ENCODE measurements at regions not wholly inside any gene's neighbourhood (a gene's known extent, or its start where the extent isn't known, plus 50 kb on each side); places are given as distances from the start of the nearest gene placed in this dataset.
"Not testable (repeated sequence)": the region's sequence is repeated elsewhere in the genome, so short reads cannot be mapped to it uniquely, and the experiment has no call there.

- DNase-seq (ENCODE audit: low spot score): no peak
Measured at GRCh38 chr6:131336596-131336995, 201.3 kb downstream of the AKAP7 start.

GRCh38 chr6:131346896-131347295 is 211.6 kb downstream of the AKAP7 start:
- not testable (repeated sequence) for DNase-seq (ENCODE audit: low spot score)

- DNase-seq (ENCODE audit: low spot score): no peak
Measured at GRCh38 chr6:131348572-131348971, 213.3 kb downstream of the AKAP7 start.

GRCh38 chr6:131349199-131349598 is 213.9 kb downstream of the AKAP7 start:
- no peak for DNase-seq (ENCODE audit: low spot score)

GRCh38 chr6:131353106-131353505 is 217.8 kb downstream of the AKAP7 start:
- DNase-seq (ENCODE audit: low spot score): no peak

GRCh38 chr6:131353876-131354275 is 218.6 kb downstream of the AKAP7 start:
- no peak for DNase-seq (ENCODE audit: low spot score)

GRCh38 chr6:131354356-131354755 is 218.7 kb upstream of the ARG1 start:
- DNase-seq (ENCODE audit: low spot score): no peak

GRCh38 chr6:131356161-131356560 is 216.9 kb upstream of the ARG1 start:
- no peak for DNase-seq (ENCODE audit: low spot score)

GRCh38 chr6:131357501-131357900 is 215.5 kb upstream of the ARG1 start:
- DNase-seq (ENCODE audit: low spot score): no peak

- DNase-seq (ENCODE audit: low spot score): no peak
Measured at GRCh38 chr6:131362070-131362469, 211.0 kb upstream of the ARG1 start.

GRCh38 chr6:131362696-131363095 is 210.3 kb upstream of the ARG1 start:
- DNase-seq (ENCODE audit: low spot score): no peak

GRCh38 chr6:131363947-131364834 is 208.8 kb upstream of the ARG1 start:
- DNase-seq (ENCODE audit: low spot score): no peak

- no peak for DNase-seq (ENCODE audit: low spot score)
Measured at GRCh38 chr6:131366223-131366622, 206.8 kb upstream of the ARG1 start.

GRCh38 chr6:131367206-131367873 is 205.7 kb upstream of the ARG1 start:
- no peak for DNase-seq (ENCODE audit: low spot score)

GRCh38 chr6:131368198-131368911 is 204.7 kb upstream of the ARG1 start:
- no peak for DNase-seq (ENCODE audit: low spot score)

- DNase-seq (ENCODE audit: low spot score): no peak
Measured at GRCh38 chr6:131372535-131372934, 200.5 kb upstream of the ARG1 start.

GRCh38 chr6:131377112-131377705 is 195.8 kb upstream of the ARG1 start:
- no peak for DNase-seq (ENCODE audit: low spot score)

GRCh38 chr6:131378874-131379273 is 194.2 kb upstream of the ARG1 start:
- no peak for DNase-seq (ENCODE audit: low spot score)

- DNase-seq (ENCODE audit: low spot score): no peak
Measured at GRCh38 chr6:131379948-131380347, 193.1 kb upstream of the ARG1 start.

- no peak for DNase-seq (ENCODE audit: low spot score)
Measured at GRCh38 chr6:131381052-131381708, 191.8 kb upstream of the ARG1 start.

- no peak for DNase-seq (ENCODE audit: low spot score)
Measured at GRCh38 chr6:131381709-131382093, 191.3 kb upstream of the ARG1 start.

- no peak for DNase-seq (ENCODE audit: low spot score)
Measured at GRCh38 chr6:131382631-131383030, 190.4 kb upstream of the ARG1 start.
